Adrenal gland (tissue), 9 donors: ENCODE measurements at regions not wholly inside any gene's neighbourhood (a gene's known extent, or its start where the extent isn't known, plus 50 kb on each side); places are given as distances from the start of the nearest gene placed in this dataset.
A peak's percentile ranks its signal among the peaks of the same experiment; 100 is the strongest.

Experiments used
- DNase-seq, 7 donors: peaks; one replicate each; pipeline ENCODE4 v3.0.0-alpha.2; 2019 to 2020
- H3K27ac ChIP-seq, 5 donors: fragments of 200-600 bp; sonication (generic) in 4 of 5; 1 replicate in 3 of 5; 2 replicates in 2 of 5; pipeline versions ENCODE4 v1.5.1 to v1.8.0; 2016 to 2020; ENCODE audit warnings: mild to moderate bottlenecking in 1 of 5
- H3K27me3 ChIP-seq: fragments of 200-600 bp; 2 replicates; pipeline ENCODE4 v1.8.0; 2021
- H3K36me3 ChIP-seq, 2 donors: fragments of 200-600 bp; replicated peaks in 1 of 2; 1 replicate in 1 of 2; 2 replicates in 1 of 2; pipeline versions ENCODE4 v1.5.1 to v1.8.0; 2018 to 2022
- H3K4me1 ChIP-seq, 2 donors: fragments of 200-600 bp; replicated peaks in 1 of 2; 1 replicate in 1 of 2; 2 replicates in 1 of 2; pipeline versions ENCODE4 v1.5.1 to v1.8.0; 2018 to 2021
- H3K4me3 ChIP-seq, 4 donors: fragments of 200-600 bp; sonication (generic) in 3 of 4; one replicate each; pipeline ENCODE4 v1.5.1; 2016 to 2018
- H3K9me3 ChIP-seq, 3 donors: fragments of 200-600 bp; sonication (generic) in 1 of 3; replicated peaks in 1 of 3; 1 replicate in 2 of 3; 2 replicates in 1 of 3; pipeline versions ENCODE4 v1.5.1 to v1.8.0; 2016 to 2021
- POLR2A ChIP-seq, 2 donors: fragments of 450-650 bp; IDR thresholded peaks; one replicate each; pipeline ENCODE4 v1.6.1; 2017; ENCODE audit warnings: antibody characterized with exemption in 2 of 2, mild to moderate bottlenecking in 2 of 2, moderate library complexity in 1 of 2
- WGBS, 4 donors: extraction: QIAGEN DNeasy Blood & Tissue Kit in 2 of 4; methylation state at CpG; one replicate each; pipeline versions ENCODE4 v1.1.5 to v1.1.7; 2013 to 2017; 5-methylcytosine and 5-hydroxymethylcytosine counted together
- intact Hi-C, 2 donors: fragments of 100-400 bp; cut with DNase I; formaldehyde crosslinking; loops; one replicate each; pipeline versions ENCODE4 v1.14.1 to v1.15.0; 2022 to 2023
- TF ChIP-seq, protein P1 (sequence below), 6 experiments: fragments of 450-650 bp in 4 of 6; fragments of 200-600 bp in 2 of 6; sonication (generic) in 1 of 6; IDR thresholded peaks; 1 replicate in 5 of 6; 2 replicates in 1 of 6; pipeline versions ENCODE4 v1.5.1 to v1.8.0; 2016 to 2021; ENCODE audit warnings: antibody characterized with exemption in 6 of 6, mild to moderate bottlenecking in 2 of 6, moderate library complexity in 1 of 6
- donor health status: healthy with polysubstance abuse.
- donor health status: Bipolar disorder and iron deficiency.
- donor health status: DM: yes; HTN: yes; CAD: no.
- donor health status: DM: no; HTN: no; CAD: no.
- donor health status: DM: no; HTN: no; CAD: no.

DNA sequence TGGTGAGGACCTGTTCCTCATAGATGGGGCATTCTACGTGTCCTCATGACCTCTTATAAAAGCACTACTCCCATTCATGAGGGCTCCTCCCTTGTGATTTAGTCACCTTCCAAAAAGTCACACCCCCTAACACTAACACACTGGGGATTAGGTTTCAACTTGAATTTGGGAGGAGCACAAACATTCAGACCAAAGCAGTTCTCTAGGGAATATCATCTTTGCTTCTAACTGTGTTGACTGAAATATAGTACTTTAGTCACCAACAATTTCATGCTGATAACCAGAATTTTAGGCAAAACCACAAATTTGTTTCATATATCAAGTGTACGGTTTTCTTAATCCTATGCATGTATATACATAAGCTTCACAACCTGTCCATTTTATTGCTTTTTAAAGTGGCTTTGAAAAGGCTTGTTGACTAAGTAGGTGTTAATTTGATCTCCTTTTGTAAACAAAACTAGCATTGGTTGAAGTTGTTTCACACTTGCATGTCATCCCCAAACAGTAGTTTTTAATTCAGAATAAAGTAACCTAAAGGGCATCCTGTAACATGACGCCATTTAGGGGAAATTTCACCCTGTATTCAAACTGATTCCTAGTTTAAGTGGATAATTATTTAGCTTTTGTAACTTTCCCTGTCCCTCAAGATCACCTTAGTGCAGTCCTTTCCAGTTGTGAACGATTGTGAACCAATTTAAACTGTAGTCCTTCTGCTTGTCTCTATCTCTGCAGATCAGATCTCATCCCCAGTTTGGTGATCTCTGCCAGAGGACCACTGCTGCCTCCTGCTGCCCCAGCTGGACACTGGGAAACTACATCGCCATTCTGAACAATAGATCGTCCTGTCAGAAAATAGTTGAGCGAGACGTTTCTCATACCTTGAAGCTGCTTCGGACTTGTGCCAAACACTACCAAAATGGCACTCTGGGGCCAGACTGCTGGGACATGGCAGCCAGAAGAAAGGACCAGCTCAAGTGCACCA, 141.1 kb downstream of the TLR5 start:
- no peak overlapping the region for H3K4me3 ChIP-seq
- no peak for TF ChIP-seq POLR2A (IDR thresholded peaks at IDR 0.05)
- TF ChIP-seq, protein P1, sequence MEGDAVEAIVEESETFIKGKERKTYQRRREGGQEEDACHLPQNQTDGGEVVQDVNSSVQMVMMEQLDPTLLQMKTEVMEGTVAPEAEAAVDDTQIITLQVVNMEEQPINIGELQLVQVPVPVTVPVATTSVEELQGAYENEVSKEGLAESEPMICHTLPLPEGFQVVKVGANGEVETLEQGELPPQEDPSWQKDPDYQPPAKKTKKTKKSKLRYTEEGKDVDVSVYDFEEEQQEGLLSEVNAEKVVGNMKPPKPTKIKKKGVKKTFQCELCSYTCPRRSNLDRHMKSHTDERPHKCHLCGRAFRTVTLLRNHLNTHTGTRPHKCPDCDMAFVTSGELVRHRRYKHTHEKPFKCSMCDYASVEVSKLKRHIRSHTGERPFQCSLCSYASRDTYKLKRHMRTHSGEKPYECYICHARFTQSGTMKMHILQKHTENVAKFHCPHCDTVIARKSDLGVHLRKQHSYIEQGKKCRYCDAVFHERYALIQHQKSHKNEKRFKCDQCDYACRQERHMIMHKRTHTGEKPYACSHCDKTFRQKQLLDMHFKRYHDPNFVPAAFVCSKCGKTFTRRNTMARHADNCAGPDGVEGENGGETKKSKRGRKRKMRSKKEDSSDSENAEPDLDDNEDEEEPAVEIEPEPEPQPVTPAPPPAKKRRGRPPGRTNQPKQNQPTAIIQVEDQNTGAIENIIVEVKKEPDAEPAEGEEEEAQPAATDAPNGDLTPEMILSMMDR (IDR thresholded peaks at IDR 0.05), result peak in 4 of 6 experiments; percentile 15 to 33 (median 23)
- no peaks in the 10 kb centered on the region for H3K4me1 ChIP-seq
- no peaks in the 10 kb centered on the region for H3K27me3 ChIP-seq
- no peak overlapping the region for H3K27ac ChIP-seq
- peak in 1 of 7 donors; percentile 19 for DNase-seq
- WGBS, 4 donors, result 89 to 94% (median 91%) methylated on average over 9 of the region's 9 CpGs
- intact Hi-C loops, result no loop called here
- H3K36me3 ChIP-seq, result peaks cover 0 to 29% of the 10 kb centered on the region in 2 donors
- H3K9me3 ChIP-seq, result no peaks in the 10 kb centered on the region

DNA sequence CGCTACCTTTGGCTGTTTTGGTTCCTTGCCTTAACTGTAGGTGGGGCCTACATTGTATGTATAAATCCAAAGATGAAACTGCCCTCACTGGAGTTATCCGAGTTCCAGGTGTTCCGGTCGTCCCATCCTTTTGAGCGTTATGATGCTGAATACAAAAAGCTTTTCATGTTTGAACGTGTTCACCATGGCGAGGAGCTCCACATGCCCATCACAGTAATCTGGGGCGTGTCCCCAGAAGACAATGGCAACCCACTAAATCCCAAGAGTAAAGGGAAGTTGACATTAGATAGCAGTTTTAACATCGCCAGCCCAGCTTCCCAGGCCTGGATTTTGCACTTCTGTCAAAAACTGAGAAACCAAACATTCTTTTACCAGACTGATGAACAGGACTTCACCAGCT, 139.5 kb downstream of the TLR5 start:
- Histone ChIP-seq H3K4me1 (no peaks in the 10 kb centered on the region), H3K36me3 (peaks cover 0 to 29% of the 10 kb centered on the region in 2 donors), H3K27me3 (no peaks in the 10 kb centered on the region), H3K4me3 (no peak overlapping the region), H3K27ac (no peak overlapping the region), H3K9me3 (no peaks in the 10 kb centered on the region)
- DNase-seq, result no peak
- 95 to 98% (median 97%) methylated on average over 9 of the region's 9 CpGs for WGBS, 4 donors
- intact Hi-C loops, result no loop called here
- TF ChIP-seq POLR2A (IDR thresholded peaks at IDR 0.05), result no peak
- TF ChIP-seq, protein P1 (IDR thresholded peaks at IDR 0.05), result no peak

DNA sequence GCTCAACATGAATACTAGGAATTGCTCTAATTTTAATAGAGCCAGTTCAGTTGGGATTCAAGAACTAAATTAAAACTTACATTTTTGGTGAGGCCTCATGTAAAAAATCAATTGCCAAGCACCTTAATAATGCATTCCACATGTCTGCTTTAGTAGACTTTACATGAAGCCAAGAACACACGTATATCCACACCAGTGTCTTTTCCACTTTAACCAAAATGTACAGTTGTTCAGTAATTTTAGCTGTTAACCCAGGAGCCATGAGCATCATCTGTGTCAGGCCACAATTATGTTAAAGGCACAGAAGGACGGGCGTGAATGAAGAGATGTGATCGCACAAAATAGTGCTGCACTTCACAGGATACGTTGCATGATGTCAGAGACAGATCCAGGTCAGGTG, 136.7 kb downstream of the TLR5 start:
- Histone ChIP-seq H3K4me1 (no peaks in the 10 kb centered on the region), H3K4me3 (no peak overlapping the region), H3K36me3 (peaks cover 0 to 29% of the 10 kb centered on the region in 2 donors), H3K9me3 (no peaks in the 10 kb centered on the region), H3K27me3 (no peaks in the 10 kb centered on the region), H3K27ac (no peak overlapping the region)
- intact Hi-C loops, result no loop called here
- whole genome bisulfite sequencing, 4 donors, result 92 to 98% (median 94%) methylated on average over 5 of the region's 5 CpGs
- no peak for DNase-seq
- TF ChIP-seq, protein P1 (IDR thresholded peaks at IDR 0.05), result no peak
- no peak for TF ChIP-seq POLR2A (IDR thresholded peaks at IDR 0.05)

DNA sequence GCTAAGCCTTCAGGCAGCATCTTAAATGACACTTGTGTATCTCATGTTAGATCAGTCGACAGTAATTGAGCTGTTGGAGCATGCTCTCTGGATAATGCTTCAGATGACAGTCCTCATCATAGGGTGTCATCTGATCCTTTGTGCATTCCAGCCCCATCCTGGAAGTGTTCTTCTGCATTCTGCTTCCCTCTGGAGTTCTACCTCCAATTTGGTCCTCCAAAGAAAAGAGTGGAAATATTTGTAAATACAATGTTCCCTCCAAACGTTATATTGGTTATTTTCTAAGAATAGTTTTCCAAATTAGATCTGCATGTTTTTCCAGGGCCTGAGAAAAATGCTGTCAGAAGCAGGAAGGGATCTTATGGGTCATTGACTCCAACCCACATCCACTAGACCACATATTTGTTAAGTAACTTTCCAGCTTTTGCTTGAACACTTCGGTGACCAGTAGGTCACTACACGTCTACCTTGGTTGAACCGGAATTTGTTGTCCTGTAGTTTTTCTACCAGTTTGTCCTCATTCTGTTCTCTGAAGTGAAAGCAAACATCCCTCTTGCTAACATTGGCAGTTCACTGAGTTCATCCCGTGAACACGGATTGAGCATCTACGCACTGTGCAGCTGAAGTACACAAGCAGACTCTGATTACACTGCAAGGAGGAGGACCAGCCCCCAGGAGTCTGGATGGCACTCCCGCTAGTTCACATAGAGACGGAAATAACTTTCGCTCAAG, 136.0 kb downstream of the TLR5 start:
- Histone ChIP-seq H3K27me3 (no peaks in the 10 kb centered on the region), H3K4me1 (no peaks in the 10 kb centered on the region), H3K4me3 (no peak overlapping the region), H3K36me3 (peaks cover 0 to 29% of the 10 kb centered on the region in 2 donors), H3K9me3 (no peaks in the 10 kb centered on the region), H3K27ac (no peak overlapping the region)
- WGBS, 4 donors, result 73 to 80% (median 76%) methylated on average over 11 of the region's 11 CpGs
- DNase-seq, result no peak
- intact Hi-C loops, result no loop called here
- no peak for TF ChIP-seq POLR2A (IDR thresholded peaks at IDR 0.05)
- TF ChIP-seq, protein P1 (IDR thresholded peaks at IDR 0.05), result no peak
